HFFc6 (cell line): ENCODE measurements at regions not wholly inside any gene's neighbourhood (a gene's known extent, or its start where the extent isn't known, plus 50 kb on each side); places are given as distances from the start of the nearest gene placed in this dataset.

Source experiments
- DNase-seq: peaks from one replicate; pipeline ENCODE4 v3.0.0-alpha.2; 2018
- H3K27ac Mint-ChIP-seq: 2 replicates; pipeline ENCODE4 v1.8.0; 2020; ENCODE audit warnings: mild to moderate bottlenecking, mixed read lengths
- H3K27me3 Mint-ChIP-seq: 2 replicates; pipeline ENCODE4 v1.8.0; 2021; ENCODE audit warnings: mild to moderate bottlenecking, moderate library complexity, mixed read lengths; ENCODE audit not compliant: insufficient read depth
- H3K36me3 Mint-ChIP-seq: 2 replicates; pipeline ENCODE4 v1.8.0; 2021; ENCODE audit warnings: low read depth, mixed read lengths
- H3K4me1 Mint-ChIP-seq: 2 replicates; pipeline ENCODE4 v1.8.0; 2020; ENCODE audit warnings: low read depth, mixed read lengths
- H3K4me3 Mint-ChIP-seq: 2 replicates; pipeline ENCODE4 v1.8.0; 2020; ENCODE audit warnings: mild to moderate bottlenecking, moderate library complexity, mixed read lengths
- H3K9me3 Mint-ChIP-seq: 2 replicates; pipeline ENCODE4 v1.8.0; 2020; ENCODE audit warnings: mild to moderate bottlenecking, mixed read lengths
- CTCF ChIP-seq: fragments of 200-600 bp; sonication (generic); IDR thresholded peaks from 2 replicates; pipeline ENCODE4 v1.5.0; 2021; ENCODE audit warnings: antibody characterized with exemption, mild to moderate bottlenecking

- TF ChIP-seq CTCF, result no peak
- Mint-ChIP-seq H3K4me1 (no peaks in the 10 kb centered on the region), H3K27ac (no peak overlapping the region), H3K27me3 (no peaks in the 10 kb centered on the region; the same call in 1 of the 2 replicates), H3K36me3 (peaks cover 6% of the 10 kb centered on the region; the same call in 1 of the 2 replicates), H3K4me3 (no peak overlapping the region), H3K9me3 (peaks cover 67% of the 10 kb centered on the region)
- no peak for DNase-seq
These were observed 288.5 kb downstream of the TCERG1L start for GRCh38 chr10:131022981-131023380.

DNA sequence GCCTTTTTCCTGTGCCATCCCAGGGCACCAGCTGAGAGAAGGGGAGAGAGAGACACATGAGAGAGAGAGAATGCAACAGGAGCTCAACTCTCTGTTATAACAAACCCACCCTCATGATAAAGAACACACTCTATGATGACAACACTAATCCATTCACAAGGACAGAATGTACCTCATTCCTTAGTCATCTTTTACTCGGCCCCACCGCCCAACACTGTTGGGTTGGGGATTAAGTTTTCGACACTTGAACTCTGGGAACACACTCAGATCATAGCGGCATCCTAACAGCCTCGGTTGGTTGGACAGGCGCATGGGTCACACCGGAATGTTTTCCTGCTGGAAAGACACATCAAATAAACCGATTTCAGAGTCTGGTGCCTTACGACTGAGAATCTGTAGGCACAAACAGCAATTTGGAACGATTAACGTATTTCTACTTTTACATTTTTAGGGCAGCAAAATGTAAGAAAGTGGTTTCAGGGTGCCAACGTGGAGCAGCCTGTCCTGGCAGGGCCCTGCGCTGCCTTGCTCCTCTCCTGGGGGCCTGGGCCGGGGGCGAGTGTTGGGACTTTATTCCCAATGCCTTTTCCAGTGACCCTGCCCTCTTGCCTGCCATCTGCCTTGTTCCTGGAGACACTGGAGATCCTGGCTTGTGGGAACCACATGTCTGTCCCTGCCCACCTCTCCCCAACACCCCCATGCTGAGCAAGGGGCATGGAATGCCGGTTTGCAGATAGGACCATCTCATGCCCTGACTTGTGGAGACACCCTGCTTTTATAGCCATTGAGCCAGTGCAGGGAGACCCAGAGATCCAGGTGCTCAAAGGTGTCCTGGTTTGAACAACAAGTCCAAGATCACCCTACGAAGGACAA is 287.0 kb downstream of the TCERG1L start:
- H3K36me3 Mint-ChIP-seq, result peaks cover 6% of the 10 kb centered on the region; the same call in 1 of the 2 replicates
- no peak for DNase-seq
- H3K4me1 Mint-ChIP-seq, result no peaks in the 10 kb centered on the region
- TF ChIP-seq CTCF, result no peak
- no peak overlapping the region for H3K27ac Mint-ChIP-seq
- H3K9me3 Mint-ChIP-seq, result peaks cover 70% of the 10 kb centered on the region
- no peak overlapping the region for H3K4me3 Mint-ChIP-seq
- H3K27me3 Mint-ChIP-seq, result no peaks in the 10 kb centered on the region; the same call in 1 of the 2 replicates

DNA sequence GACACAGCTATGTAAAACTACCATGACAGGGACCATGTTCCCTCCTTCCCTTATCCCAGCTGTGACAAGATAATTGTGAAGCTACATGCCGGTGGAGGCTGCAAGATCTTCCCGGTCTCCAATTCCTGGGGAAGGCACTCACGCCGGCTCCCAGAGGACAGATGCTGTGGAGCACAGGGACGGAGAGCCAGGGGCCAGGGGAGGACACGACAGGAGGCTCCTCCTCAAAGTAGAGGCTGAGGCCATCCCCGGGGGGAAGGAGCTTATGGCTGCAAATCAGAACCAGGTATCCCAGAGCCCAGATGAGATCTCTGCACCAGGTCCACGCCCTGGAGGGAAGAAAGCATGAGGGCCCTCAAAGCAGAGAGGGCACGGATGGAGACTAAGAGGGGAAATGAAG is 286.2 kb downstream of the TCERG1L start:
- TF ChIP-seq CTCF, result no peak
- Mint-ChIP-seq H3K4me3 (no peak overlapping the region), H3K36me3 (peaks cover 6% of the 10 kb centered on the region; the same call in 1 of the 2 replicates), H3K4me1 (no peaks in the 10 kb centered on the region), H3K27me3 (no peaks in the 10 kb centered on the region; the same call in 1 of the 2 replicates), H3K9me3 (peaks cover 74% of the 10 kb centered on the region), H3K27ac (no peak overlapping the region)
- DNase-seq, result no peak

GRCh38 chr10:131027256-131027655 is 284.3 kb downstream of the TCERG1L start:
- peaks cover 77% of the 10 kb centered on the region for H3K9me3 Mint-ChIP-seq
- no peaks in the 10 kb centered on the region; the same call in 1 of the 2 replicates for H3K27me3 Mint-ChIP-seq
- DNase-seq, result no peak
- no peaks in the 10 kb centered on the region for H3K4me1 Mint-ChIP-seq
- TF ChIP-seq CTCF, result no peak
- peaks cover 9% of the 10 kb centered on the region; the same call in 1 of the 2 replicates for H3K36me3 Mint-ChIP-seq
- no peak overlapping the region for H3K4me3 Mint-ChIP-seq
- no peak overlapping the region for H3K27ac Mint-ChIP-seq

DNA sequence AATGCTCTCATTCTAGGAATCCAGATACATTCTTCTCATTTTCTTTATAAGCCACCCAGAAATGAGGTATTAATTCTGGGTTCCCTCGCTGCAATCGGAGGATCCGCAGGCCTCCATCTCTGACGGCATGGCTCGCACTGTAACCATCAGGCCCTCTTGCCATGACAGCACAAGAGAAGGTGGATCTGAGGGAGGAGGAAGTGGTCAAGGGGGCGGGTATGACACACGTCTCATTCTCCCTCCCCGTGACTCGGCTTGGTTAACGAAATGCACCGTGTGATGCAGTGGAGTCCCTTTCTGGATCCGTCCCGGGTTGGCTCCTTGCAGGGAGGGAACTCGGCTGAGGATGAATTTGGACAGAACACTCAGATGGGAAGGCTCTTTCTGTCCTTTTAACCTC is 280.2 kb downstream of the TCERG1L start:
- H3K27me3 Mint-ChIP-seq, result no peaks in the 10 kb centered on the region
- no peak for TF ChIP-seq CTCF
- no peaks in the 10 kb centered on the region for H3K4me1 Mint-ChIP-seq
- DNase-seq, result no peak
- no peak overlapping the region for H3K27ac Mint-ChIP-seq
- no peak overlapping the region for H3K4me3 Mint-ChIP-seq
- peaks cover 64% of the 10 kb centered on the region for H3K9me3 Mint-ChIP-seq
- peaks cover 10% of the 10 kb centered on the region; the same call in 1 of the 2 replicates for H3K36me3 Mint-ChIP-seq
